ENCODE measurements at regions not wholly inside any gene's neighbourhood (a gene's known extent, or its start where the extent isn't known, plus 50 kb on each side); places are given as distances from the start of the nearest gene placed in this dataset.

DNA sequence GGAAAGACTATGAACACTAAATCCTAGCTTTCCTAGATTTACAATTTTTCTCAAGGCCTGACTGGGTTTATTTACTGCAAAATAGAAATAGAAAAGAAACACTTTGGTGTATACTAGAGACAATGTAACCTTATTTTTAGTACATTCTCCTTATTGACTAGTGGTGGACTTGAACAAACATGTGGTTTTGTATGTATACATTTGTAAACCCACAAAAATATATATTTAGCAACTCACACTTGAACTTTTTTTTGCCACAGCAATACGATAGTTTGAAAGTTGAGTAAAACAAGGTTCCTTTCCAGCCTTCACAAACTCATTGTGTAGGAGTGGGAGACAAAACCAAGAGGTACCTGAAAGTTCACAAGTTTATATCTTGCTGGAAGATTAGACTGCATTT is 1633.4 kb upstream of the LRRTM1 start:
- H3K27me3 Mint-ChIP-seq = no peaks in the 10 kb centered on the region
- H3K36me3 Mint-ChIP-seq (ENCODE audit: low read depth) = no peaks in the 10 kb centered on the region
- H3K9me3 Mint-ChIP-seq = peaks cover 16% of the 10 kb centered on the region
- H3K27ac Mint-ChIP-seq = no peak overlapping the region
- H3K4me1 Mint-ChIP-seq (ENCODE audit: low read depth) = no peaks in the 10 kb centered on the region
- no peak overlapping the region for H3K4me3 Mint-ChIP-seq
- no peak for DNase-seq

DNA sequence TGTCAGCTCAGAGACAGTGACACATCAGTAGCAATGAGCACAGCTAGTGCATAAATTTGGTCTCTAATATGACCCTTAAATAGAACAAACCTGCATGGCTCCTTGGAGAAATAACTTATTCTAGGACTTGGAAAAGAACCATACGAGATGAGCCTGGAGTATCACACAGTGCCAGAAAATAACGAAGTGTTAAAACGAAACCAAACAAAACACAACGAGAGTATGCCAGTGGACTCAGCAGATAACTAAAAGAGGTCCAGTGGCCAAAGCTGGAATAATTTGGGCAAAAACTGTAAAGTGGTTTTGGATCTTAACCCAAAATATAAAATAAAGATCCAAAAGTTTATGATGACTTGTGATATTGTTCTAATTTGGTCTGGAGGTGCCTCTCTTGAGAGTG is 1599.0 kb upstream of the LRRTM1 start:
- H3K4me1 Mint-ChIP-seq (ENCODE audit: low read depth) = no peaks in the 10 kb centered on the region
- H3K4me3 Mint-ChIP-seq = no peak overlapping the region
- peaks cover 15% of the 10 kb centered on the region for H3K9me3 Mint-ChIP-seq
- no peak for DNase-seq
- H3K27me3 Mint-ChIP-seq = no peaks in the 10 kb centered on the region
- H3K27ac Mint-ChIP-seq = no peak overlapping the region
- H3K36me3 Mint-ChIP-seq (ENCODE audit: low read depth) = no peaks in the 10 kb centered on the region

DNA sequence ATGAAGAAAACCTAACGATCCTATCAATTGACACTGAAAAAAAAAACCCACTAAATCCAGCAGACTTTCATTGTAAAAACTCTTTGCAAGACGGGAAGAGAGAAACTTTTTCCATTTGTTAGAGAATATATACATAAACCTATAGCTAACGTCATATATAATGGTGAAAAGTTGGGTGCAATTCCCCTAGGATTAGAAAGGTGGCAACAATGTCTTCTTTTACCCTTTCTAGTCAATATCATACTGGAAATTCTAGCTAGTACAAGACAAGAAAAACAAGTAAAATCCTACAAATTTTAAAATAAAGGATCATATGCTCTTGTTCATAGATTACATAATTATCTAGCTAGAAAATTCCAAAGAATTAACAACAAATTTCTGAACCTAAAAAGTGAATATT is 1596.5 kb upstream of the LRRTM1 start:
- H3K9me3 Mint-ChIP-seq = peaks cover 19% of the 10 kb centered on the region
- H3K27ac Mint-ChIP-seq = no peak overlapping the region
- no peaks in the 10 kb centered on the region for H3K36me3 Mint-ChIP-seq (ENCODE audit: low read depth)
- DNase-seq = no peak
- no peaks in the 10 kb centered on the region for H3K27me3 Mint-ChIP-seq
- H3K4me1 Mint-ChIP-seq (ENCODE audit: low read depth) = no peaks in the 10 kb centered on the region
- no peak overlapping the region for H3K4me3 Mint-ChIP-seq

DNA sequence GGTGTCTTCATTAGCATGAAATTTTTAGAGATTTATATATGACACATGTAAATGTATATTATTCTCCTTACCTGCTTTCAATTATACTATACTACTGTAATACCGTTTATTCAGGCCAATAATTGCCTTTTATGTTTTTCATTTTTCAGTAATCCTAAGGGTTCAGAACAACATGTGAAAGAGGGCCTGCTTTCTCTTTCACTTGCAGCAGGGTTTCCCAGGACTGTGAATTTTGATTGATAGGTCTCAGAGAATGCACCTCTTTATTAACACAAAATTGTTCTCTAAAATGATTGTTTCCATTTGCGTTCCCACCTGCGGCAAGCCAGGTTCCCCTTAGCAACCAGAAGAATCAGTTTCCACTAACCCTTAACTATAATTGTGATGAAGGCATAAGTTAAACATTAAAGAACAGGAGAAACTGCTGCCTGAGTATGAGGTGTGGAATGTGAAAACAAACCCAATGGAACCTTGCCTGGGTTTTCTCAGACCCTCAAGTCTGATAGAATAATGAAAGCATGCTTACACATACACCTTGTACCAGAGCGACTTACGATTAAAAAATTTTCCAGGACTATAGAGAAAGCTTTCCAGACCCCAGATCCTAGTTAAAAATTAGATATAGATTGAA is 1591.2 kb upstream of the LRRTM1 start:
- H3K4me3 Mint-ChIP-seq = no peak overlapping the region
- H3K9me3 Mint-ChIP-seq = peaks cover 27% of the 10 kb centered on the region
- H3K27me3 Mint-ChIP-seq = no peaks in the 10 kb centered on the region
- no peak overlapping the region for H3K27ac Mint-ChIP-seq
- no peak for DNase-seq
- H3K36me3 Mint-ChIP-seq (ENCODE audit: low read depth) = no peaks in the 10 kb centered on the region
- H3K4me1 Mint-ChIP-seq (ENCODE audit: low read depth) = no peaks in the 10 kb centered on the region

DNA sequence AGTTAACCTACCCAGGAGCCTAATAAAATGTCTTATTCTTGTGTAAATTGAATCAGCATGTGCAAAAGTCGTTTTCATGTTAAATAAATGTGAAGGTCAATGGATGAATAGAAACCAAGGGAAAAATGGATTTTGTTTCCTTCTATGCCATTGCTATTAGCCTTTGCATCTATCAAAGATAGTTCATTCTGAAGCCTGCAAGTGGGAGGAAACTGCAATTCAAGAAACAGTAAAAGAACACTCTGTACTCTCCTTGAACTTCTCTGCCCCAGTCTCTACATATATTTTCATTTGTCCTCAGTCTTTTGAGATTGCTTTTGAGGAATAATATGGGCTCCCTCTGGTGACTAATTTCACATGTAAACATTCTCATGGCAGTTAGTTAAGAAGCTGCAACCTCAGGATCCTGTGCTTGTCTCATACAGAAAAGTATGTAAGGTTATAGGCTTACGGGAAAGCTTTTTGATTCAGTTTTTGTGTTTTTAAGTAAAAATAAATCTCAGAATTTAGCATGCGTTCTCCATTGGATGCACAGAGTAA is 1590.0 kb upstream of the LRRTM1 start:
- H3K27me3 Mint-ChIP-seq = no peaks in the 10 kb centered on the region
- DNase-seq = no peak
- H3K4me1 Mint-ChIP-seq (ENCODE audit: low read depth) = no peaks in the 10 kb centered on the region
- H3K9me3 Mint-ChIP-seq = peaks cover 24% of the 10 kb centered on the region
- H3K36me3 Mint-ChIP-seq (ENCODE audit: low read depth) = no peaks in the 10 kb centered on the region
- no peak overlapping the region for H3K27ac Mint-ChIP-seq
- H3K4me3 Mint-ChIP-seq = no peak overlapping the region

DNA sequence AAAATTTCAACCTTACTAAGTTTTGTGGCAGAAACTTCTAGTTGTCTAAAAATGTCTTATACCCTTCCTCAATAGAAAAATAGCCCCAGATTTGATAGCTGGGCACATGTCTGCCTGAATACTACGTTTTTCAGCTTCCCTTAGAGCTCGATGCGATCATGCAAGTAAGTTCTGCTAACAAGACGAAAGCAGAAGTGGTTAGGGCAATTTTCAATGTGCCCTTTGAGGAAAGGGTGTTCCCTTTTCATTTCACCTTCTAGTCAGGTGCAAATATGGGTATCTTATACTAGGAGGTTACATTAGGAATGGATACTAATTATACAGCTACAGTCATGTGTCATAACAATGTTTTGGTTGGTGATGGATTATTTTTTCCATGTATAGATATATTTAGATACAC is 1572.1 kb upstream of the LRRTM1 start:
- no peaks in the 10 kb centered on the region for H3K27me3 Mint-ChIP-seq
- peaks cover 7% of the 10 kb centered on the region for H3K9me3 Mint-ChIP-seq
- no peak overlapping the region for H3K27ac Mint-ChIP-seq
- no peaks in the 10 kb centered on the region for H3K36me3 Mint-ChIP-seq (ENCODE audit: low read depth)
- H3K4me3 Mint-ChIP-seq = no peak overlapping the region
- DNase-seq = no peak
- no peaks in the 10 kb centered on the region for H3K4me1 Mint-ChIP-seq (ENCODE audit: low read depth)

DNA sequence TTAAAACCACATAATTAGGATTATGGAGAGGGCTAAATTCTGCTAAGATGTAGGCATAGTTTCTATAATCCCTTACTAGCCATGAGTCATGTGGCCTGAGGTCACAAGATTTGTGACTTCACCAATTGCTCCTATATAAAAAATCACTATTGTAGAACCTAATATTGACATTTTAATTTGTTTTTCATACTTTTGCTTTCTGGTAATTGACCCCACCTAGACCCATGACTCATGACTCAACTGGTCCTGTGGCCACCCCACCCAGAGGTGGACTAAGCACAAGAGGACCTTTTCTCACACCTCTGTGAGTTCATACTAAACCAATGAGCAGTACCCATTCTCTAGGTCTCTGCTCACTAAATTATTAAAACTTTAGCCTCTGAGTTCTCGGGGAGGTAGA is 1567.5 kb upstream of the LRRTM1 start:
- Mint-ChIP-seq H3K4me3 (no peak overlapping the region), H3K4me1 (ENCODE audit: low read depth) (no peaks in the 10 kb centered on the region), H3K9me3 (peaks cover 6% of the 10 kb centered on the region)

DNA sequence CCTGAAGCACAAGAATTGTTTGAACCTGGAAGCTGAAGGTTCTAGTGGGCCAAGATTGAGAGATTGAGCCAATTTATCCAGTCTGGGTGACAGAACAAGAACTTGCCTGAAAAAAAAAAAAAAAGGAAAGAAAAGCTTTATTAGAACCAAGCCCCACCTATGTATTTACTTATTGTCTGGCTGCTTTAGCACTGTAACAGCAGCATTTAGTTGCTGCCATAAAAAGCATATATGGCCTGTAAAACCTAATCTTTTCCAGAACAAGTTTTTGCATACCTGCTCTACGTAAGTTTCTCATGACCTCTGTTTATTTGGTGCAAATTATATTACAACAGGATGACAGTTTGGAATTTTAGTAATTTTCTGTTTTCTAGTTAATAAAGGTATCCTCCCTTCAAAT is 1565.6 kb upstream of the LRRTM1 start:
- no peaks in the 10 kb centered on the region for H3K4me1 Mint-ChIP-seq (ENCODE audit: low read depth)
- H3K36me3 Mint-ChIP-seq (ENCODE audit: low read depth) = no peaks in the 10 kb centered on the region
- no peak overlapping the region for H3K27ac Mint-ChIP-seq
- peaks cover 13% of the 10 kb centered on the region for H3K9me3 Mint-ChIP-seq
- no peak overlapping the region for H3K4me3 Mint-ChIP-seq
- H3K27me3 Mint-ChIP-seq = no peaks in the 10 kb centered on the region
- DNase-seq = no peak

More for the DNA sequence above, 1567.5 kb upstream of the LRRTM1 start:
- no peak for DNase-seq
- H3K27ac Mint-ChIP-seq = no peak overlapping the region
- no peaks in the 10 kb centered on the region for H3K27me3 Mint-ChIP-seq
- no peaks in the 10 kb centered on the region for H3K36me3 Mint-ChIP-seq (ENCODE audit: low read depth)

DNA sequence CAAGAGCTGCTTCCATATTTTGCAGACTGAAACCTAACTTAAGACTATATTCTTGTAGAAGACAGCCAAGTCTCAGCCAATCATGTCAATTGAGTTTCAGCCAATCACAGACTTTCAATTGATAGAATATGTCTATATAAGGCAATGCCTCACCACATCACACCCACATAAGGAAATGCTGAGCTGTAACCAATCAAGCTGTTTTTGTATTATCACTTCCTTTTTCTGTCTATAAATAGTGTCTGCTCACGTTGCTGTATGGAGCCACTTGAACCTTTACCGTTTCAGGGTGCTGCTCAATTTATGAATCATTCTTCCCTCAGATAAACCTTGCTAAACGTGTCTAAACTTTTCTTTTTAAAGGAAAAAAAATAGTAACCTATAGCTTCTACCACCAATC is 1554.4 kb upstream of the LRRTM1 start:
- Mint-ChIP-seq H3K9me3 (peaks cover 4% of the 10 kb centered on the region), H3K36me3 (ENCODE audit: low read depth) (no peaks in the 10 kb centered on the region), H3K4me3 (no peak overlapping the region), H3K27me3 (no peaks in the 10 kb centered on the region), H3K4me1 (ENCODE audit: low read depth) (no peaks in the 10 kb centered on the region), H3K27ac (no peak overlapping the region)
- no peak for DNase-seq

DNA sequence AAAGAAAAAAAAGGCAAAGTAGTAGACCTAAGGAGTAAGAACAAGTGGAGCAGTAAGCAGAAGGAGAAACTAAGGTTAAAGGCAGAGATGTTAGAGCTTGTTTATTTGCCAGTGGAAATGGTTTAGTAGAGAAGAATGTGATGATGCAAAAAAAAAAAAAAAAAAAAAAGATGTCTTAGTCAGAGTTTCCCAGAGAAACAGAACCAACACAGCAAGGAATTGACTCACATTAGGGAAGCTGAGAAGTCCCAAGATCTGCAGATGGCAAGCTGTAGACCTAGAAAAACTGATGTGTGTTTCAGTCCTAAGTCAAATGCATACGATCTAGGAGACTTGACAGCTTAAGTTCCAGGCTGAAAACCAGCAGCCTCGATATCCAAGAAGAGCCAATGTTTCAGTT is 1548.8 kb upstream of the LRRTM1 start:
- no peak for DNase-seq
- no peaks in the 10 kb centered on the region for H3K36me3 Mint-ChIP-seq (ENCODE audit: low read depth)
- no peak overlapping the region for H3K4me3 Mint-ChIP-seq
- H3K27ac Mint-ChIP-seq = no peak overlapping the region
- H3K27me3 Mint-ChIP-seq = no peaks in the 10 kb centered on the region
- no peaks in the 10 kb centered on the region for H3K9me3 Mint-ChIP-seq
- no peaks in the 10 kb centered on the region for H3K4me1 Mint-ChIP-seq (ENCODE audit: low read depth)

DNA sequence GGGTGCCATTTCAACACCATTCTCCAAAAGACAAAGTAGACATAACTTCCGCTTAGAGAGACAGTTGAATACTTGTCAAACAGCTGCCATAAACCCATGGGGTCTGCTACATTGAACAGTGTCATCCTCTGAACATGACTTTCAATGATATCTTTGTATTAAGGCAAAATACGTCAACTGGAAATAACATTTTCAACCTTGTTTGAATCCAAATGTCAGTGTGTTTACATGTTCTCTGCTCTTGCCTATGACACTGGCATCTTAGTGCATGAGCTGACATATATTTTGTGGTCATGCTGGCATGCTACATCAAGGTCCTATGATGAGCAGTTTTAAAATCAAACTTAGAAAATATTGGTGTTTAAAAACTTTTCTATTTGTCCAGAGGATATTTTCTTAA is 1548.1 kb upstream of the LRRTM1 start:
- Mint-ChIP-seq H3K27me3 (no peaks in the 10 kb centered on the region), H3K36me3 (ENCODE audit: low read depth) (no peaks in the 10 kb centered on the region), H3K27ac (no peak overlapping the region), H3K4me3 (no peak overlapping the region), H3K9me3 (peaks cover 2% of the 10 kb centered on the region), H3K4me1 (ENCODE audit: low read depth) (no peaks in the 10 kb centered on the region)
- DNase-seq = no peak

DNA sequence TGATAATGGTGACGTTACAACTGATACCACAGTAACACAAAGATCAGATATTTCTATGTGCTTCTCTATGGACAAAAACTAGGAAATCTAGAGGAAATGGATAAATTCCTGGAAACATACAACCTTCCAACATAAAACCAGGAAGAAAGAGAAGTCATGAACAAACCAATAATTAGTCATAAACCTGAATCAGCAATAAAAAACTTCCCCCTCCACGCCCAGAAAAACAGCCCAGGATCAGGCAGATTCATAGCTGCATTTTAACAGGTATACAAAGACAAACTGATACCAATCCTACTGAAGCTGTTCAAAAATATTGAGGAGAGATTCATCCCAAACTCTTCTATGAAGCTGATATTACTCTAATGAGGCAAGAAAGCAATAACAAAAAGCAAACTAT is 1535.2 kb upstream of the LRRTM1 start:
- Mint-ChIP-seq H3K27ac (no peak overlapping the region), H3K4me1 (ENCODE audit: low read depth) (no peaks in the 10 kb centered on the region), H3K27me3 (no peaks in the 10 kb centered on the region), H3K9me3 (peaks cover 17% of the 10 kb centered on the region), H3K4me3 (no peak overlapping the region), H3K36me3 (ENCODE audit: low read depth) (no peaks in the 10 kb centered on the region)
- no peak for DNase-seq

DNA sequence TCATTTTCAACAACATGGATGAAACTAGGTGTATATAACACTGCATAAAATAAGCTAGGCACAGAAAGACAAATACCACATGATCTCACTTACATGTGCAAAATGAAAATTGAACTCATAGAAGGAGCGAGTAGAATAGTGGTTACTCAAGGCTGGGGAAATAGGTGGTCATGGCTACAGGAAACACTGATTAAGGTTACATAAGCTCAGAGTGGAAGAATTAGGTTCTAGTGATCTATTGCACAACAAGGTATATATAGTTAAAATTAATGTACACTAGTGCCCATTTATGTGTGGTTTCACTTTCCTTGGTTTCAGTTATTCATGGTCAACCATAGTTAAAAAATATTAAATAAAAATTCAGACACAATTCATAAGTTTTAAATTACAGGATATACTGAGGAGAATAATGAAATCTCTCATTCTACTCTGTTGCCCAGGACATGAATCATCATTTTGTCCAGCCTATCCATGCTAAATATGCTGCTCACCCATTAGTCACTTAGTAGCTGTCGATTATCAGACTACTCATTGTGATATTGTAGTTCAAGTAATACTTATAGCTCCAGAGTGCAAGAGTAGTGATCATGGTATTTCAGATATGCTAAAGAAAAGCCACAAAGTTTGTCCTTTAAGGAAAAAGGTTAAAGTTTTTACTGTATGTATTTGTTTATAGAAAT is 1530.9 kb upstream of the LRRTM1 start:
- DNase-seq = no peak
- Mint-ChIP-seq H3K9me3 (peaks cover 27% of the 10 kb centered on the region), H3K36me3 (ENCODE audit: low read depth) (no peaks in the 10 kb centered on the region), H3K4me1 (ENCODE audit: low read depth) (no peaks in the 10 kb centered on the region), H3K4me3 (no peak overlapping the region), H3K27ac (no peak overlapping the region), H3K27me3 (no peaks in the 10 kb centered on the region)

DNA sequence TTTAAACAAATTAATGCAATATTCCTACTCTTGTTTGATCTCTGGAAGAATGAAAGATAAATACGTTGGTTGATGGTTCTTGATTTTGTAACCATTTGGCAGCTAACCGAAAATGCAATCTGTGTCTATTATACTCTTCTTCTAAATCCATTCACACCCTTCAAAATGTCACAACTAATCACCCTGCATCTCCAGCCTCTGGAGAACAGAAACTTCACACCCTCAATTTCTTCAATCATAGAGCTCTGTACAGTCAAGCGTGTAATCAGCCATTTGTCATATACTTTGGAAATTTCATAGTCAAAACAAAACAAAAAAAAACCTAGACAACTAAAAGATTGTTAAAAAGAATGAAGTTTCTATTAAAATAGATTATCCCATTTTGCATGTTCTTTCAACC is 1482.3 kb upstream of the LRRTM1 start:
- H3K36me3 Mint-ChIP-seq (ENCODE audit: low read depth) = no peaks in the 10 kb centered on the region
- H3K27me3 Mint-ChIP-seq = no peaks in the 10 kb centered on the region
- no peak overlapping the region for H3K27ac Mint-ChIP-seq
- no peak for DNase-seq
- H3K4me1 Mint-ChIP-seq (ENCODE audit: low read depth) = no peaks in the 10 kb centered on the region
- peaks cover 25% of the 10 kb centered on the region for H3K9me3 Mint-ChIP-seq
- H3K4me3 Mint-ChIP-seq = no peak overlapping the region

DNA sequence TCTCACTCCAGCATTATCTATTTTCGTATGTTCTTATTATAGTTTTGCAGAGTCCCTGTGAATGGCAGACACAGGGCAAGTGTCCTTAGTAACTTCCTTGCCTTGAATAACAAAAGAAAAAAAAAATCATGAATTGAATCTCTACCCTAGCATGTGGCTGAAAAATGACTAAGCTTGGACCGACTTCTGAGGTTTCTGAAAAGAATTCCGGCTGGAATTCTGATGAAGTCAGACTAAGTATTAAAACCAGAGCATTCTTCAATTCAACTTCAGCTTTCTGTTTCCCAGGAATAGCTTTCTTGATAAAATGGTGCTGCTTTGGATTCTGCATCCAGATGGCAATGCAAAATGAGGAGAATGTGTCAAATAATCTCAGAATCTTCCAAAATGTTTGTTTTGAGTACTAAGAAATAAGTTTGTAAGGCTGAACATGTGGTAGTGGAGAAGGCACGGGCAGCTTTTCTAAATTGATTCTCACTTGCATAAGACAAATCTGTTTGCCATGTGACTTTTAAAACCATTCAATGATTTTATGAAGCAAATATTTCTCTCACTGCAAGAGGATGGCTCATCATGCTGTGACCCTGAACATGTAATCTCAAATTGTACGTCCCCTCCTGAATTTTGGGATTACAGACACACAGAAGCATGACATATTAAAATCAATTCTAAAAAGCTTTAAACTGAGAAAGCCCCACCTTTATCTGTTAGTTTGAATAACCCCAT is 1462.8 kb upstream of the LRRTM1 start:
- Mint-ChIP-seq H3K4me1 (ENCODE audit: low read depth) (no peaks in the 10 kb centered on the region), H3K27me3 (no peaks in the 10 kb centered on the region), H3K27ac (no peak overlapping the region), H3K4me3 (no peak overlapping the region), H3K9me3 (peaks cover 25% of the 10 kb centered on the region), H3K36me3 (ENCODE audit: low read depth) (no peaks in the 10 kb centered on the region)
- no peak for DNase-seq
